Inflammatory macrophage treated with lipopolysaccharide for 4 hours (primary cell): ENCODE measurements at regions not wholly inside any gene's neighbourhood (a gene's known extent, or its start where the extent isn't known, plus 50 kb on each side); places are given as distances from the start of the nearest gene placed in this dataset.
"Not testable (repeated sequence)": the region's sequence is repeated elsewhere in the genome, so short reads cannot be mapped to it uniquely, and the experiment has no call there.

Source experiments
- DNase-seq: peaks from one replicate; pipeline ENCODE4 v3.0.0-alpha.2; 2020

DNA sequence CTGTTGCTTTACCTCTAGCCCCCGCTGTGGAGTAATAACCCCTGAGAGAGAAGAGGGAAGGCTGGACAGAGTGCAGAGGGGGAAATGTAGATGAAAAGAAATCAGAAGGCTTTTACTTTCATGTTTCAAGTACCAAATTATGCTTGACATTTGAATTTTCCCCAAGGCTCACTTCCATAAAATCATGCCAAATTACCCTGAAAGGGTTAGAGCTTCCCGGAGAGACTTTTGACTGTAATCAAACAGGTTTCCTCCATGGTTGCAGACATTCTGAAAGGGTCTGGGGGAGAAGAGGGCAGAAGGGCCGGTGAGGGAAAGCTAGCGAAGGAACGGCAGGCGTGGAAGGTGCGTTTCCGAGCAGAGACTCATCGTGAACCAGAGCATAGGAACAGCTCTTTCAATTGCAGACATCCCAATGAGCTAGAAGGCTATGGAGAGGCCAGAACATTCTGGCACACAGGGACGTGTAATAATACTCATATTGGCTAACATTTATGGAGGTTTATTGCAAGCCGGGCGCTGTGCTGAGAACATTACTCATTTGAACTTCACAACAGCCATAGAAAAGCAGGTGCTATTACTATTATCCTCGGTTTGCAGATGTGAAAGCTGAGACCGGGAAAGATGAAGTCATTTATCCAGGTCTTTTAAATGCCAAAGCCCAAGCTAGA is 620.8 kb upstream of the AUTS2 start:
- no peak for DNase-seq

DNA sequence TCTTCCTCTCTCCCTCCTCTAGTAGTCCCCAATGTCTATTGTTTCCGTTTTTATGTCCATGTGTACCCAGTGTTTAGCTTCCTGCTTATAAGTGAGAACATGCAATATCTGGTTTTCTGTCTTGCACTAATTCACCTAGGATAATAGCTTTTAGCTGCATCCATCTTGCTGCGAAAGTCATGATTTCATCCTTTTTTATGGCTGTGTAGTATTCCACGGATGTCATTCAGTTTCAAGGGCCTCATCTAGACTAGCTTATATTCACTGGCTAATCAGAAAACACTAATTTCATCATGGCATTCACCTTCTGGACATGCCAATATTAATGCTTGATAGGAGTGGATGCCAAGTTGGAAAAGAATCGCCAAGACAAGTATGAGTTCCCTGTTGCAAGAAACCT is 619.6 kb upstream of the AUTS2 start:
- no peak for DNase-seq

DNA sequence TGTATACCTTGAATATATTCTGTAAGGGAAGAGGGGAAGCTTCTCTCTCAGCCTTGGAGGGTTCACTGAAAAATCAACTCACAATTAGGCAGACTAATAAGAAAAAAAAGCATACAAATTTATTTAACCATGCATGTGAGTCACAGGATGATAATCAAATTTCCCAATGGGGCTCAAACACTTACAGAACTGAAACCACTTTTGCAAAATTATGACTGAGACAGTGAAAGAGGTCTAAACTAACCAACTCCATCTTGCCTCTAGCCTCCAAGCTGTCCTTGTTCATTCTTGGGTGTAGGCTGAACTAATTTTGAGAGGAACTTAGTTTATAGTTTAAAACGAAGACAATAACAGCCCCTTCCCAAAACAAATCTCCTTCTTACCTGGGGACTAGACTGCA is 618.3 kb upstream of the AUTS2 start:
- no peak for DNase-seq

DNA sequence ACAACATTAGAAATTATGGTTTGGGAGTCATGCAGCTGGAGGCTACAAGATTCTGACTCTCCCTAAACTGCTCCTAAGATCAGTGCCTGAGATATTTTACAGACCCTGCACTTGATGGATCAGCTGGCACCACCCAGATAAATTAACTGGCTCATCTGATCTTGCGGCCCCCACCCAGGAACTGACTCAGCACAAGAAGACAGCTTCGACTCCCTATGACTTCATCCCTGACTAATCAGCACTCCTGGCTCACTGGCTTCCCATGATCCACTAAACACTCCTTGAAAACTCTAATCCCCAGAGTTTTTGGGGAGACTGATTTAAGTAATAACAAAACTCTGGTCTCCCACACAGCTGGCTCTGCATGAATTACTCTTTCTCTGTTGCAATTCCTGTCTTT is 617.8 kb upstream of the AUTS2 start:
- DNase-seq = not testable (repeated sequence)

DNA sequence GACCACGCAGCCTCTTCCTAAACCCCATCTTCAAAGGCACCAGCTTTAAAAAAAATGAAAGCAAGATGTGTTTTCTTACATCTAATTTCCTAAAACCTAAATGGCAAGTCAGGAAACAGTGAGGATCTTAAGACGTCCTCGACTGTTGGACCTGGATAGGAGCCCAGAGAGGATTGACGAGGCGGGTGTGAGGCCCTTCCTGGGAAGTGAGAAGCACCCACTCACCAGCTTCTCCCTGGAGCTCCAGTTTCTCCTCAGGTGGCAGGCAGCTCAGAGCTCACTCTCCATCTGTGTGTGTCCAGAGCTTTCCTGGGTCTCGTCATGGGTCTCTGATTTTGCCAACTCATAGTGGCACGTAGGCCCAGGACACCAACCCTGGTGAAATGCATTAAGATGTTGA is 614.0 kb upstream of the AUTS2 start:
- DNase-seq = no peak

DNA sequence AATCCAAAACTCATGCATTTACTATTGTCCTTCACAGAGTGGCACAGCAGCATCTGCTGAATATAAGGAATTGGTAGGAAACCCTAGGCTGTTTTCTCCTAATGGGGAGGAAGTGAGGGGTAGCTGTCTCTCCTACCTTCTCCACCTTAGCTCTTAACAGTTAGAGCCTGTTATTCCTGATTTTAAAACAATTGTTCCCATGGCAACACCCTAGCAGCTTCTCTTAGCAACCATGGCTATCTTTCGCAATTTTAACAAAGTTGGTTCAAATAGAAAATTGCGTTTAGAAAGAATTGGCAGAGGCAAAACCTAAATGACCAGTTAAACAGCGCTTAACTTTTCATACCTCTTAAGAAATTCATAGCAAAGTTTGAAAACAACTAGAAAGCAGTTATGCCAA is 603.4 kb upstream of the AUTS2 start:
- no peak for DNase-seq

DNA sequence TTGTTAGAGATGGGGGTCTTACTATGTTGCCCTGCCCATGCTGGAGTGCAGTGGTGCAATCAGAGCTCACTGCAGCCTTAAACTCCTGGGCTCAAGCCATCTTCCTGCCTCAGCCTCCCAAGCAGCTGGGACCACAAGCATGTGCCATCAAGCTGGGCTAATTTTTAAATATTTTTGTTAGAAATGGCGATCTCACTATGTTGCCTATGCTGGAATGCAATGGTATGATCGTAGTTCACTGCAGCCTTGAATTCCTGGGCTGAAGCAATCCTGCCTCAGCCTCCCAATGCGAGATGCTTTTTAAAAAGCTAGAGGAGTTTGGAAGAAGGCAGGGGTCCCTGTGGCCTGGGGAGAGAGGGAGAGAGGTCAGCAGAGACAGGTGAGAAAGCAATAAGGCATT is 600.1 kb upstream of the AUTS2 start:
- no peak for DNase-seq

DNA sequence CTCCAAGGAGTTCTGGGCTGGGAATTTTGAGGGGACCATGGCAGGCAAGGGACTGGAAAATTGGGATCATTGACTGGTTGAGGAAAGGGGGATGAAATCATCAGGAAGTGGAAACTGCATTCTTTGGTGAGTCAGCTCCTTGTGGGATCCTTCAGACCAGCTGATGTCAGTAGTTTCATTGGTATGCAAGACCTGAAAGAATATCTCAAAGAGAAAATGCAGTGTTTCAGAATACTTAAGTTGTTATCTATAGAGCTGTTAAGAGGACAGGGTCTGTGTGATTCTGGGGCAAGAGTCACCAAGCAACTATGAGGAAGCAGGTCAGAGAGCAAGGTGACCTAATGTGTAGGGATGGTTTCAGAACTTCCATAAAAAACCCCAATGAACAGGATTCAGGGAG is 595.9 kb upstream of the AUTS2 start:
- DNase-seq = no peak

DNA sequence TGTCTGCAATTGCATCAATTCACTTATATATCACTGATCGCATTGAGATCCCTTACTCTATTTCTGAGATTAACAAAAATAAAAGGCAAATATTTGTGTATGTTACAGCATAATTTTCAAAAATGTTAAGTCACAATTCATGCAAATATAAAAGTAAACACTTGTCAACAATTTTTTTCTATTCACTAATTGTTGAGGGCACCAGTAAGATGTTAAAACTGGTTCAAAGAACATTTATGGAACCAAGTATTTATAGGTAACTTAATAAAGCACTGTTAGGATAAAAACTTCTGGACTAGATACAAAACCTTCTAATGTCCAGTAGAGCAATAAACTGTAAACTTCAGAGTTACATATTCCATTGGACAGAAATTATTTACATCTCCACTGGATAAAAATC is 586.1 kb upstream of the AUTS2 start:
- DNase-seq = no peak

DNA sequence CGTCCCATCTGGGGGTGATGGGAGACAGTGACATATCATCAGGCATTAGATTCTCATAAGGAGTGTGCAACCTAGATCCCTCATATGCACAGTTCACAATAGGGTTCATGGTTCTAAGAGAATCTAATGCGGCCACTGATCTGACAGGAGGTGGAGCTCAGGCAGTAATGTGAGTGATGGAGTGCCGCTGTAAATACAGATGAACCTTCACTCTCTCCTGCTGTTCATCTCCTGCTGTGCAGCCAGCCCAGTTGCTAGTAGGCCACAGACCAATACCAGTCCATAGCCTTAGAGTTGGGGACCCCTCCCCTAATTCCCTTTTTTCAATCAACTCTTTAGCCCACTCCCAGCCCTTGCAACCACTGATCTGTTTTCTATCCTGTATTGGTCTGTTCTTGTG is 581.1 kb upstream of the AUTS2 start:
- no peak for DNase-seq

DNA sequence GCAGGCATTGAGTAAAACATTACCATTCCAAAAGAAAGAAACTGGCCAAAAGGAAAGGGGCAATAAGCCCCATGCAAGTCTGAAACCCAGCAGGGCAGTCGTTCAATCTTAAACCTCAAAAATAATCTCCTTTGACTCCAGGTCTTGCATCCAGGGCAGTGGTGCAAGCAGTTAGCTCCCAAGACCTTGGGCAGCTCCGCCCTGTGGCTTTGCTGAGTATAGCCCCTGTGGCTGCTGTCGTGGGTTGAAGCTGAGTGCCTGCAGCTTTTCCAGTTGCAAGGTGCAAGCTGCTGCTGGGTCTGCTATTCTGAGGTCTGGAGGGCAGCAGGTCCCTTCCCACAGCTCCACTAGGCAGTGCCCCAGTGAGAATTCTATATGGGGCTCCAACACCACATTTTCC is 580.1 kb upstream of the AUTS2 start:
- no peak for DNase-seq

DNA sequence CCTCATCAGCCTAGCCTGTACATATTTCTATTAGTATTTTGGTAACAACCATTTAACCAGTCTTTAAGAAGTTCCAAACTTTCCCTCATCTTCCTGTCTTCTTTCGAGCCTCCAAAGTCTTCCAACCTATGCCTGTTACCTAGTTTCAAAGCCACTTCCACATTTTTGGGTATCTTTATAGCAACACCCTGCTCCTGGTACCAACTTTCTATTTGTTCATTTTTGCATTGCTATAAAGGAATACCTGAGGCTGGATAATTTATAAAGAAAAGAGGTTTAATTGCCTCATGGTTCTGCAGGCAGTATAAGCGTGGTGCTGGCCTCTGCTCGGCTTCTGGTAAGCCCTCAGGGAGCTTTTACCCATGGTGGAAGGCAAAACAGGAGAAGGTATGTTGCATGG is 578.8 kb upstream of the AUTS2 start:
- DNase-seq = no peak

DNA sequence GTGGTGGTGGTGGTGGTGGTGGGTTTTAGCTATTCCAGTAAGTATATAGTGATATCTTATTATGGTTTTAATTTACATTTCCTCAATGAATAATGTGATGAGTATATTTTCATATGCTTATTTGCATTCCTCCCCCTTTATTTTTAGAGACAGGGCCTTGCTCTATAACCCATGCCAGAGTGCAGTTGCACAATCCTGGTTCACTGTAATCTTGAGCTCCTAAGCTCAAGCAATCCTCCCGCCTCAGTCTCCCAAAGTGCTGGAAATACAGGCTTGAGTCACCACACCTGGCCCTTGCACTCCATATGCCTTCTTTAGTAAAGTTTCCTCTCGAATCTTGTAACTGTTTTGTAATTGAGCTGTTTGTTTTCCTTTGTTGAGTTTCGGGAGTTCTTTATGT is 577.7 kb upstream of the AUTS2 start:
- no peak for DNase-seq

DNA sequence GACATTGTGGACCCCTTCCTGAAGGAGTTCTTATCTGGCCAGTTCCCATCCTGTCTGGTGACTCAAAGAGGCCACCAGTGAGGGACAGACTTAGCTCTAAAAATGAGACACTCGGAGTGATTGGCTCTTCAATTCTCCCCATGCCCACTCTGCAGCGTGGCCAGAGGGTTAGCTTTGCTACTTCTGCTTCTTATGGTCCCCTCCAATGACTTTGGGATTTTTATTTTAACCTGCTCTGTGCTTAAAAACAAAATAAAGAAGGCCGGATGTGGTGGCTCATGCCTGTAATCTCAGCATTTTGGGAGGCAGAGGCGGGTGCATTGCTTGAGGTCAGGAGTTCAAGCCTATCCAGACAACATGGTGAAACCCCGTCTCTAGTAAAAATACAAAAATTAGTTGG is 573.0 kb upstream of the AUTS2 start:
- no peak for DNase-seq

DNA sequence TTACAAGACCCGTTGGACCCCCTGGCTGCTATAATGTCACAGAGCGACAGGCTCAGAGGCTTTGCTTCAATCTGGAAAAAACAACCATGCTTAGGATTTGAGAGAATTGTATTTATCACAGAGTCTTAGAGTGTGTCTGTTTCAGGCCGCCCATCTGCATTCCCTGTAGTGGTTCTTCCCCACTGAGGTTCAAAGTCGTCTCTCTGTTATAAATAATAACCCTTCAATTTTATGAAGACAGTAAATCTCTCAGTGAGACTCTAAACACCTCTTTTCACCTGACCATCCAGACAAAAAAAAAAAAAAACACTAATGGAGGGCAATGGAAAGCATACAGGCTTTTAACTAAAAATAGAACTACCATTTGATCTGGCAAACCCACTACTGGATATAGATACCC is 565.4 kb upstream of the AUTS2 start:
- no peak for DNase-seq

DNA sequence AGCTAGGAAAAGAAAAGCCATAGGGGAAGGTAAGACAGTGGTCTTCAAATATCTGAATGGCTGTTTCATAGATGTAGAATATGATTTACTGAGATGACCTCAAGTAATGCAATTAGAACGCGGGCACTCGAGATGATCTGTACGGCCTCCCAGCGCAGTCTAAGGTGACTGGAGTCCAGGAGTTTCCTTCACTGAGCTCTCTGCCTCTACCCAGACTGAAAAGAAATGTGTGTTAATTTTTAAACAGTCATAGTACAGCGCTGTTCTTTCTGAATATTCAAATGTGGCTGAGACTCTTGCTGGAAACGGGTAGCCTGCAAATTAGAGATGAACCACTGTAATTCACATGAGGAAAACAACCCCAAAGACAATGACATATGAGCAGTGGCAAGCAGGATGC is 562.4 kb upstream of the AUTS2 start:
- no peak for DNase-seq

DNA sequence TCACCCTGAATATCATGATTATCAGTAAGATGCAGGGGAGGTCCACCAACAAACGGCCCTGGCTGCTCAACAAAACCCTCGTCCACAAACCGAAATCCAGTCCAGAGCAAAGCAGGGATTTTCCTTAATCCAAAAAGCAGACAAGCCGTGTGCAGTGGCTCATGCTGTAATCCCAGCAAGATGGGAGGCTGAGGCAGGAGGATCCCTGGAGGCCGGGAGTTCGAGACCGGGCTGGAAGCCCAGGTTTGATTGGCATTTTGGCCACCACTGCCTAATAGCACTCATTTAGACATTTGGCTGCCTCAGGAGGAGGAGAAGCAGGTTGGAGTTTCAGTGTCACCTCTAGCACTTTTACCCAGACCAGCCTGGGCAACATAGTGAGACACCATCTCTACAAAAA is 562.0 kb upstream of the AUTS2 start:
- DNase-seq = no peak

DNA sequence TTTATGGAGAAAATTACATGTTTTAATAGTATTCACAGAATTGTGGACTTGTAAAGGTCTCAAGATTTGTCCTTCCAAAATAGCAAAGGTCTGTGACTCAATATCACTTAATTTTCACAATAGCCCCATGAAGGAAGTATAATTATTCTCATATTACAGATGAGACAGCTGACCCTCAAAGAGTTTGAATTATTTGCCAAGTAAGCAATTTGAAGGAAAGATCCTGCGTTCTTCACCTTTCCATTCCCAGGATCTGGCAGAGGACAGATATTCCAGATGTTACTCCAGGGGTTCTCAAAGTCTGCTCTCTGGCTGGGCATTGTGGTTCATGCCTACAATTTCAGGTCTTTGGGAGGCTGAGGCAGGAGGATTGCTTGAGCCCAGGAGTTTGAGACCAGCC is 559.4 kb upstream of the AUTS2 start:
- no peak for DNase-seq

DNA sequence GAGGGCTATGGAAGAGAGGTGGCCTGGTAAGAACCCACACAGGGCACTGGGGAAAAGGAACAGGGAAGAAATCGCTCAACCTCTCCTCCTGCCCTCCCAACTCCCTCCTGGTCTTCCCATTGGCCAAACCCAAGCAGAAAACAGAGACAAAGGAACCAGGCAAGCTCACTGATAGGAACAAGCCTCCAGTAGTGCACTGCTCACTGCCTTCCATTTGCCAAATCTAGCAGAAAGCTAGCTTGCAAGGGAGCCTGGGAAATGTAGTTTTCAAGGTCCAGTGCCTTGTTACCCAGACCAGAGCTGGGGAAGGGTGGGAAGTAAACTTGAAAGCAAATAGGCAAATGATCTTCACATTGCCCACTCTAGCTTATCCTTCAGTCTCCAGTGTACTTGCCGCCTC is 556.1 kb upstream of the AUTS2 start:
- DNase-seq = no peak

DNA sequence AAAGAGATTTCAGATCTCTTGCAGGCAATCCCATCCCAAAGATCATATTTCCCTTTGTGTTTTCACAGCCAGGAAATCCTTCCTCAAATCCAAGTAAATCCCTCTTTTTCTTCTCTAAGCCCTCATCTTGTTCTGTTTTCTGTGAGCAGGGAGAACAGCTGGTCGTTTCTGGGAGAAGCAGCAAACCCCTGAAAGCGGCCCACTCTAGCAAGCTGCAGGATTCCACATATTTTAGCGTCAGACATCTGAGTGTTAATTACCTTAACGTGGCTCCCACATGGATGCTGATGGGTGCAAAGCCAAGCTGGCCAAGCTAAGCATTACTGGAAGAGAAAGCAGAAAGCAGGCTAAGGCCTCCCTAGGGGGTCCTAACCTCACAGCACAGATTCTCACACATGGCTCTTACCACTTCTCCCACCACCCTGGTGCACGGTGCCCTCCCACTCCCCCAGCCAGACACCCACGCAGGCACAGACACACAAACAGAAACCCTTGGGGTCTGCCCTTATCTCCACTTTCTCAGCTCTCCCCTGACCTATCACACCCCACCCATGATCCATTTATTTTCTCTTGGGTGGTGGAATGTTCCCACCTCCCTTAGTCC is 551.0 kb upstream of the AUTS2 start:
- no peak for DNase-seq

DNA sequence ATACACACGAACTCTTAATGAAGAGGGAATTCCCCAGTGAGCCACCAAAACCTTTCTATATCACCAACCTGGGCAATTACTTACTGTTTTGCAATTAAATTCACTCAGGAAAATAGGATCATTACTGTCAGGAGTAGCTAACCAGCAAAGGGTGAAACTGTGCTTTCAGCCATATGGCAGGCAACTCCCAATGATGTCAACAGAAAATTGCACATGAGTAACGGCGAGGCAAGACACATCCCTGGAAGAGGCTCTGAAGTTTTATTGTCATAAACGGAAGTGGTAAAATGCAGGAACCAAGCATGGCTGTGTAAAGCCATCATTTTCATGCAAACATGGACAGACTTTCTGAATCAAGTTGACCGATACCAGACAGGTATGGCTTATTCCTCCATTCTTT is 548.9 kb upstream of the AUTS2 start:
- DNase-seq = no peak

DNA sequence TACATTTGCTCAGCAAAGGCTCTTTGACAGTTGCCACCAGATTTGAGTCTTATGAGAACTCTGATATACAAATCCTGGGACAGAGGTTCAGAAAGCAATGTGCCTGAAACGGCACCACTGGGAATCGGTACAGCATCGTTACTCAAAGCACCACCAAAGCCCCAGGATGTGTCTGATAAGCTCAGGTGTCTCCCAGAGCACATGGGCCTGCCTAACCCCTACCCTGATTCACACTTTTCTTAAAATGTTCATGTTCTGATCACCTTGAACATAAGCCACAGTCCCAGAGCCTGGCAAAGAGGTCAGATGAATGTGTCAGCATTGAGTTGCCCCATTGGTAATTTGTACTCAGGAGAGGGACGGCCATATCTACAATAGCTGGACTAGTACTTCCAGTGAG is 545.8 kb upstream of the AUTS2 start:
- DNase-seq = no peak

DNA sequence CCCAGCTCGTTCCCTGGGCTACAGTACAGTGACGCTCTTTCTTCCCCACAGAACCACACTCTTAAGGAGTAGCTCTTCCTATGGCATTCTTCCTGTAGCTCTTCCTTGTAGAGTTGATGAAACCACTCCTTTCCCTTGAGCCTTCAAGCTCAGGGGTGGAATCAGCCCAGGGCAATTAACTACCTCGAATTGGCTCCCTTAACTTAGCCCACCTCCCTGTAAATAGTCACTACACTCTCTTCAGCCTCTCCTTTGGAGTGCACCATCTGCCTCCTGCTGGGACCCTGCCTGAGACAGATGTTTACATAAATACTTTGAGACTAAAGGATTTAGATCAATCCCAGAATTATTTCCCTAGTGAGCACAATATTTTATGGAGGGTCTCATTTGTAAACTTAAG is 537.8 kb upstream of the AUTS2 start:
- no peak for DNase-seq

DNA sequence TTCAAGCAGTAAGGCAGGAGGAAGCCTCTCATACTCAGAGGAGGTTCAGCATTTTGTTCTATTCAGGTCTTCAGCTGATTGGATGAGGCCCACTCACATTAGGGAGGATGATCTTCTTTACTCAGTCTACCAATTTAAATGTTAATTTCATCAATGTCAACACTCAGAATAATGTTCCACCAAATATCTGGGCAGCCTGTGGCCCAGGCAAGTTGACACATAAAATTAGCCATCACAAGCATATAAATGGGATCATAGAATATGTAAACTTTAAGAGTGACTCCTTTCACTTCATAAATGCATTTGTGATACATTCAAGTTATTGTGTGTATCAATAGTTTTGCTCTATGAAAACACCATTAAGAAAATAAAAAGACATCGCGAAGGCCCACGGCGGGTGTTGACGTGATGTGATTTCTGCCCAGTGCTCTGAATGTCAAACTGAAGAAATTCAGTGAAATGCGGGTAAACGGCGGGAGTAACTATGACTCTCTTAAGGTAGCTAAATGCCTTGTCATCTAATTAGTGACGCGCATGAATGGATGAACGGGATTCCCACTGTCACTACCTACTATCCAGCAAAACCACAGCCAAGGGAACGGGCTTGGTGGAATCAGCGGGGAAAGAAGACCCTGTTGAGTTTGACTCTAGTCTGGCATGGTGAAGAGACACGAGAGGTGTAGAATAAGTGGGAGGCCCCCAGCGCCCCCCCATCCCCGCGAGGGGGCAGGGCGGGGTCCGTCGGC is 536.1 kb upstream of the AUTS2 start:
- DNase-seq = no peak

DNA sequence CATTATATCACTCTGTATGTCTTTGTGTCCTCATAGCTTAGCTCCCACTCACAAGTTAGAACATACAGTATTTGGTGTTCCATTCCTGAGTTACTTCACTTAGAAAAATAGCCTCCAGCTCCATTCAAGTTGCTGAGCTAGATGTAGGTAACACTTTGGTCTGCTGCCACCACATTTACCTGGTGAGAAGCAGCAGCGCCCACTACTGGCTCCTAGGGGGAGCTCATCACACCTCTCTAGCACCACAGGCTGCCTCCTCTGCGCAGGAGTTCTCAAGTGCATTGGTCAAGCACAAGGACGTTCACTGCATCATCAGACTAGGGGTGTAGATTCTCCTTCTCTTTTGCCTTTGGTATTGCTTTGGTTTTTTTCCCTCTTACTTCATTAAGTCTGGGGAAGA is 530.9 kb upstream of the AUTS2 start:
- DNase-seq = no peak
